ENCODE measurements at regions not wholly inside any gene's neighbourhood (a gene's known extent, or its start where the extent isn't known, plus 50 kb on each side); places are given as distances from the start of the nearest gene placed in this dataset.

- no peak for DNase-seq (ENCODE audit: low read depth)
These were observed 230.2 kb downstream of the IRX1 start for GRCh38 chr5:3825531-3826451.

DNA sequence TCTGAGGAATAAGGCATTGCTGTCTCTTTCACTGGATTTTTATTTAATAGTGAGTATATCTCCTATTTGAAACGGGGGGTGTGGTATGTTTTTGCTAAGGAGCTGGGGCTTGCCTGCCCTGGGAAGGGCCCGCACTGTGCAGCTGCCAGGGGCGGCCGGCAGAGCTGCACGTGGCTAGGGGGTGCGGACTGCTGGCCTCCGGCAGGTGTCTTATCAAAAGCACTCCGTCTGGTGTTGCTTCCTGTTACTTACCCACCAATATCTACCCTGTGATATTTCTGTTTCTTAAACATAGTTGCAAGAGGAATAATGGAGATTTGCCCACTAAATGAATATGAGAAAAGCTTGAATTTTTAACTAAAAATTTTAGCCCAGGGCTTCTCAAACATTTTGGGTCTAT lies 232.0 kb downstream of the IRX1 start:
- DNase-seq (ENCODE audit: low read depth), result no peak

GRCh38 chr5:3828761-3829160 lies 233.1 kb downstream of the IRX1 start:
- DNase-seq (ENCODE audit: low read depth), result no peak

GRCh38 chr5:3833566-3833965 lies 237.9 kb downstream of the IRX1 start:
- no peak for DNase-seq (ENCODE audit: low read depth)

DNA sequence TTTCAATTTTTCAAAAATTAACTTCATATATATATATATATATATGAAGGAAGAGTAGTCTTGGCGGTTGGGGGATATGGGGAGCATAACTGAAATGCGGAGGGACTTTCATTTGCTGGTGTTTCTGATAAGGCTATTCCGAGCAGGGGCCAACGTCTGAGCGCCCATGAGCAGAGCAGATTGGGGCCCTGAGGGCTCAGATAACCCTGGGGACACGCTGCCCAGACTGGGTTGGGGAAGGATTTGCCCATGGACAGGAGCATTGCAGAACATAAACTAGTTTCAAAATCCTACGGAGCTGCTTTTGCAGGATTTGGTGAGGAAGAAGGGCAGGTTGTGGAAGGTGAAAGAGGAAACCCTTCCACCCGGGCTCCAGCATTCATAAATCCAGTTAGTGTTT lies 240.2 kb downstream of the IRX1 start:
- no peak for DNase-seq (ENCODE audit: low read depth)

DNA sequence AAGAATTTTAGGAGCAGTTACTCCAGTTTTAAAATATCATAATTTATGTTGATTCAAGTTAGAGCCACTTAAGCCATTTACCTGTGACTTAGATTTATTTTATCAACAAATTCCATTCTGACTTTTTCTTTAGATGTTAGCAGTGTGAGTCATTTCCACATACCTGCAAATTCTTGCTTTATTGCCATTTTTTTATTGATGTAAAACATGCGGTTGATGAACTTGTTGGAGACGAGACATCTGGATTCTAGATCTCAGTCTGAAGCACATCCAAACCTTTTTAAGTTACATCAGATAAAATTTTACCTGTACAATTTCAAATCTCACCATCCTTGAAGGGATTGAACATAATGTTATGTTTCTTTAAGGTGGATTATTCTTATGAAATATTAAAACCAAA lies 240.9 kb downstream of the IRX1 start:
- DNase-seq (ENCODE audit: low read depth), result no peak

GRCh38 chr5:3837506-3837905 lies 241.9 kb downstream of the IRX1 start:
- no peak for DNase-seq (ENCODE audit: low read depth)

GRCh38 chr5:3839151-3839550 lies 243.5 kb downstream of the IRX1 start:
- DNase-seq (ENCODE audit: low read depth), result no peak

DNA sequence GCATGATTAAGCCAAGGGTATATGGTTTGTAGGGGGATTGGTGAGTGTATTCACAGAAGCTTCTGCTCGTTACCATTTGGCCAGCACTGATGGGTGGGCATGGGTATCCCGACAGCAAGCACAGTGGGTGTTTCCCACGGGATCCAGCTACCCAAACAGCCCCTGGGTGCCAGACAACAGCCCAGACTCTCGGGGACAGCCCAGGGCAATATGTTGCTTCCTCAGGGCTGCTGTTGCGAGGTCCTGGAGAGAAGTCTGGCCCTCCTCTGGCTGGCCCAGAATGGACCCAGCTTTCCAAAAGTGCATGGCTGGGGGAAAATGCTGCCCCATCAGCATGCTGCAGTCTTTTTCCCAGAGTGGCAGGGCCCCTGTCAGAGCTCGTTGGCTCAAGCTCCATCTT lies 247.0 kb downstream of the IRX1 start:
- DNase-seq (ENCODE audit: low read depth), result no peak

DNA sequence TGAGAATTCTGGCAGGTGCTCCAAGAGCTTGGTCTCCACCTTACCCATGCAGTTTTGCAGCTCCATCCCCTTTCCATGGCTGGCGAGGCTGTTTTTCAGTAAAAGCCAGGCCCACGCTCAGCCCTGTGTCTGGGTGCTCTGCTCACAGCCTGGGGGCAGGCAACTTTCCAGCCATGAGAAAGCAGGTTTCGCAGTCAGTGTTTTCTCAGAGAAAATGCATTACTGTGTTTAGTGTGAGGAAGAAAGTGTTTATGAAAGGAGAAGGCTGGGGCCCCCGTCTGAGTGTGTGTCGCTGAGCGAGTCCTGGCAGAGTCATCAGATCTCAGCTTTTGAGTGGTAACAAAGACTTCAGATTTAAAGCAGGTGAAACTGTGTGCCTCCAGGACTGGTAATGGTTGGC lies 248.1 kb downstream of the IRX1 start:
- DNase-seq (ENCODE audit: low read depth), result no peak

GRCh38 chr5:3844266-3844665 lies 248.6 kb downstream of the IRX1 start:
- DNase-seq (ENCODE audit: low read depth), result no peak

GRCh38 chr5:3845230-3845629 lies 249.6 kb downstream of the IRX1 start:
- no peak for DNase-seq (ENCODE audit: low read depth)

DNA sequence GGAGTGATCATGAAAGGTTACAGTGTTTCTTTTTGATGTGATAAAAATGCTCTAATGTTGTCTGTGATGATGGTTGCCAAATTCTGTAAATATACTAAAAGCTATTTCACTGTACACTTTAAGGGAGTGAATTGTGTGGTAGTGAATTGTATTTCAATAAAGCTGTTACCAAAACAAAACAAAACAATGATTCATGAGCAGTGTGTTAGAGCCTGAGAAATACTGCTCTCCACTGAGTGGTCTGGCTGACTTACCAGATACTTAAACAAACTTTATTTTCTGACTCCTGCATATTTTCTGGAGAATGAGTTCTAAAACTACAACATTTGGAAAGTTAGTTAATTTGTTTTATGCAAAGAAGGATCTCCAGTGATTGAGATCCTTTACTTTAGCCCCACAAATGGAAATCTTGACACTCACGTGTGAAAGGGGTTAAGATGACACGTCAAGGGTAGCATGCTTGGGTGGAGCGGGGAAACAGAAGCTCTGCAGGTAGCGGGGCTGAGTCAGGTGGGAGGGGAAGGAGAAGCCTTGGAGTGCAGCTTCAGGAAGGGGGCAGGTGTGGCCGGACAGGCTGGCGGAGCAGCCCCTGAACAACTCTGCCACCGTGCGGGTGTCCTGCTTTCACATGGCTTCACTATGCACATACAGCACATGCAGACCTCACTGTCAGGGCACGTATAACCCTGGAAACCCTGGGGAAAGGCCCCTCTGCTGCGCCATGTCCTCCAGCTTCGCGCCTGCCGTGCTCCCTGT lies 256.7 kb downstream of the IRX1 start:
- no peak for DNase-seq (ENCODE audit: low read depth)

DNA sequence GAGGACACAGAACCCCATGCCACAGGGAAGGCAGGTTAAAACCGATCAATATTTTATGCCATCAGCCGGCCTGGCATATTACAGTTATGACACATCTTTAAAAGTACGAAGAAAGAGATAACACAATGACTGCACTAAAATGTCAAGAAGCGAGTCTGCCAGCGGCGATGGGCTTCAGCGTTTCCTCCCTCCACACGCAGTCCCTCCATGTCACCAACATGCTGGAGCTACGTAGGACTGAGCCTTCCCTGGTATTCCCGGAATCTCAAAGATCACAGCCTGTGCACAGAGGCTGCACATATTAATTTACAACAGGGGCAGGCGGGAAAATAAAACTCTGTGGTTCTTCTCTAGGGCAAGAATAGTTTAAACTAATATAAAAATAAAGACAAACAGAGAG lies 257.7 kb downstream of the IRX1 start:
- DNase-seq (ENCODE audit: low read depth), result no peak

- DNase-seq (ENCODE audit: low read depth), result no peak
These were observed 258.7 kb downstream of the IRX1 start for GRCh38 chr5:3854188-3854821.

GRCh38 chr5:3856036-3856435 lies 260.4 kb downstream of the IRX1 start:
- DNase-seq (ENCODE audit: low read depth), result no peak

- no peak for DNase-seq (ENCODE audit: low read depth)
These were observed 262.9 kb downstream of the IRX1 start for GRCh38 chr5:3858524-3858923.

- no peak for DNase-seq (ENCODE audit: low read depth)
These were observed 267.3 kb downstream of the IRX1 start for GRCh38 chr5:3862906-3863305.

DNA sequence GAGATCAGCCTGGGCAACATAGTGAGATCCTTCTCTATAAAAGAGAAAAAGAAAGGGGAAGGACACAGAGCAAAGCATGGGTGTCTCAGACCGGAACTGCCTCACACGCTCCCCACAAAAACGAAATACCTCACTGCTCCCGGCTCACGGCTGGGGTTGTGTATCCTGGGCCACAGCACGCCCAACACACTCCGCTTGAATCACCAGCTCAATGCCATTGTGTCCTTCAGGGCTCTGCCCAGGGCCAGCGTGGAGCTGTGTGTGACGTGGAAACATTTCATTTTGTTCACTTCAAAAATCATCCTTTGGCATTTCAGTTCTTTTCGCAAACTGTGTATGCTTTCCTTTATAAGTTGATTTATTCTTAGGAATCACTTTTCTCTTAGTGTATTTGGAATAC lies 279.5 kb downstream of the IRX1 start:
- DNase-seq (ENCODE audit: low read depth), result no peak

DNA sequence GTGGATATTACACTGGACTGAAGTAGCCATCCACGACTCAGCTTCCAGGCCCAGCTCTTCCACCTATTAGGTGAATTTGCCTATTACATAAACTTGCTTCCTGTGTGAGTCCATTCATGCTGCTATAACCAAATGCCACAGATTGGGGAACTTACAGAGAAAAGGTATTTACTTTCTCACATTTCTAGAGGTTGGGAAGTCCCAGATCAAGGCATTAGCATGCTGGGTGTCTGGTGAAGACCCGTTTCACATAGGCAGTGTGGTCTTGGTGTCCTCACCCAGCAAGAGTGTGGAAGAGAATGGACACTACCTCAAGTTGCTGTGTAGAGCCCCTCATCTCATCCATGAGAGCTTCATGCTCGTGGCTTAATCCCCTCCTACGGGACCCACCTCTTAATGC lies 282.6 kb downstream of the IRX1 start:
- DNase-seq (ENCODE audit: low read depth), result no peak

GRCh38 chr5:3883040-3883439 lies 287.4 kb downstream of the IRX1 start:
- DNase-seq (ENCODE audit: low read depth), result no peak

DNA sequence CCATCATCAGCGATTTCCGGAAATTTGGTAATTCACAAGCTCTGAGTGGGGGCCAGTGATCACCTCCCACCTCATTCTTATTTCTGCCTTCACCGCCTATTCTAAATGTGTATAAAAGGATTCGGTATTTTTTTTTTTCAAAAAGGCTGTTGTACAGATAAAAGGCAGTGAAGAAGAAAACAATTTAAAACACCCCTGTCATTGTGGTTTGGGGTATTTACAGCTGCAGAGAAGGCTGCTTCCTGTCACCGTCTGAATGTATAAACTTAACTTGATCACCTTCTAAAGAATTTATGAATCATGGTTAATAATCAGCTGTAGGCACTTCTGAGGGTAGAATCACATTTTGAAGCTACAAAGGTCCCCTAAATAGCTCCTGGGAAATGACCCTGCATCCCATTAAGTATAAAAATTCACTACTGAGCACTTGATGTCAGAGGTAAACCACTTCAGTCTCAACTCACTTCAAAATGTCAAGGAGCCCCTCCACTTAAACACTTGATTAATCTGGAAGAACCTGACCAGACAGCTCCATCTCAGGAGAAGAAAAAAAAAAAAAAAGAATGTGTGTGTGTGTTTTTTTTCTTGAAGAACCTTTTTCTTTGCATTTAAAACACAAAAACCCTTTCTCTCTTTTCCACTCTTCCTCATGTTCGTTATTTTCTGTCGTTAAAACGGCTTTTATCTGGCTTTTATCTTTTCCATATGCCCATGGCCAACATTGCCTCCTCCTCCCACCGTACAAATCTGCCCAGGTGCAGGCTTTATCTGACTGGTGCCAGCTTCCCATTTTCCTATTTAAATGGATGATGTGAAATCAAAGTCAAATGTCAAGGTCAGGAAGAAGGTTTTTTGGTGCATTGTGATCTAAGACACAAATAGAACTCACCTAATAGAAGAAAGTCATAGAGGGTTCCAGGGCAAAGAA lies 291.2 kb downstream of the IRX1 start:
- no peak for DNase-seq (ENCODE audit: low read depth)

Measured in HS-5 (cell line).